ENCODE measurements at regions not wholly inside any gene's neighbourhood (a gene's known extent, or its start where the extent isn't known, plus 50 kb on each side); places are given as distances from the start of the nearest gene placed in this dataset.

DNA sequence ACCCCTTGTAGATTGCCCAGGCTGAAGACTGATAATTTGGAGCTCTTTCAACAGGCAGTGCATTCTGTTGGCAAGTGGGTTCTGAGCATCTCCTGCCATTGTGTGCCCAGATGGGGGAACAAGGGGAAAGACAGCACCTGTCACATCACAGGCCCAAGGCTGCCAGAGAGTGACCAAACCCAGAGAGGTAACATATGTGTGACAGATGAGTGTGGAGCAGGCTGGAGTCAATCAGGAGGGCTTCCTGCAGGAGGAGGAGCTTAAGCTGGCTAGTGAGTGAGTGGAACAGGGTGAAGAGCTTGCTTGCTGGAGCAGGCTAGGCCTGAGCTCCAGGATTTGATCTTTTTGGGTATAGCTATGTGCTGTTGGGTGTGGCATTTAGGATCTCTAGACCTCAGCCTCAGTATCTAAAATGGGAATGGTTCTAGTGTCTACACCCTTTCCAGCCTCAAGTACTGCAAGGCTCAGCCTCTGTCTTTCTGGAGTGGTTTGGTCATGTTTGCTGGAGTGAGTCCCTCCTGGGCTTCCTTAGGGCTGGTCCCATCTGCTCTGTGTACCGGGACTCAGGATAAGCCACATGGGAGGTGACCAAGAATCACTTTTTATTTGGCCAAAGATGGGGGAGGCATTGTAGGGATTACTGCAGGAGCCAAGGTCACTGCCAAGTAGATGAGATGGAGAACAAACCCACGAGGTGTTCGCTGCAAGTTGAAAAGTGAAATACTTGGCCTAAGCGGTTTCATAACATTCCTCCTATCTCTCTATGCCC lies 152.4 kb upstream of the TSHZ3 start:
- no peak for DNase-seq (ENCODE audit: low read depth)

DNA sequence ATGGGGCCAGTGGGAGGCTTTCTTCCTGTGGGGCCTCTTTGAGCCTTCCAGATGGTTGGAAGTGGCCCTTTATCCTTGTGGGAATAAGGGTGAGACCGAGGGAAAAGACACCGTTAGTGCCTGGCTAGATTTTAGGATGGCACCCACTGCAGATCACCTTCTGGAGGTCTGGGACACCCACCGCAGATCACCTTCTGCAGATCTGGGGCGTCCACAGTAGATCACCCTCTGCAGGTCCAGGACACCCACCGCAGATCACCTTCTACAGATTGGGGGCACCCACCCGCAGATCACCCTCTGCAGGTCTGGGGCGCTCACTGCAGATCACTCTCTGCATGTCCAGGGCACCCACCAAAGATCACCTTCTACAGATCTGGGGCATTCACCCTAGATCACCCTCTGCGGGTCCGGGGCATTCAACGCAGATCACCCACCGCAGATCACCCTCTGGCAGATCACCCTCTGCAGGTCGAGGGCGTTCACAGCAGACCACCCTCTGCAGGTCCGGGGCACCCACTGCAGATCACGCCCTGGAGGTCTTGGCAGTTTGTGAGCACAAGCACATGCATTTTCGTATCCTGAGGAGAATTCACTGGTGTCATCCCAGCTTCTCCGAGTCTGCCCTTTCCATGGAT lies 153.4 kb upstream of the TSHZ3 start:
- DNase-seq (ENCODE audit: low read depth) = no peak

DNA sequence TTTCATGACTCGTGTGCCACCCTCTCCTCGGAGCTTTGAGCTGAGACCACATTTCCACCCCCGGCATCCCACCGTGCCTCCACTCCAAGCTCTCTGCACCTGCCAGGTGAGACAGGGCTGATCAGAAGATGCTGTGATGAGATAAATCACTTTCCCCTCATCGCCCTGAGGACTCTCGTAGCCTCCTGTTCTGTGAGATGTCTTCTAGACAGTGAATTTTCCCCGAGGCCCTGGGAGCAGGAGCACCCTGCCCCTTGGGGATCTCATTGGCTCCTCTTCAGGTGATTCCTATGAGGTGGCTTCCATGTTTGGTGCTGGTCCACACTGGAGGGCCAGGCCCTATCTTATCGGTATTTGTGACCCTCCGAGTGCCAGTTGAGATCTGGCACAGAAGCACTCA lies 154.0 kb upstream of the TSHZ3 start:
- no peak for DNase-seq (ENCODE audit: low read depth)

DNA sequence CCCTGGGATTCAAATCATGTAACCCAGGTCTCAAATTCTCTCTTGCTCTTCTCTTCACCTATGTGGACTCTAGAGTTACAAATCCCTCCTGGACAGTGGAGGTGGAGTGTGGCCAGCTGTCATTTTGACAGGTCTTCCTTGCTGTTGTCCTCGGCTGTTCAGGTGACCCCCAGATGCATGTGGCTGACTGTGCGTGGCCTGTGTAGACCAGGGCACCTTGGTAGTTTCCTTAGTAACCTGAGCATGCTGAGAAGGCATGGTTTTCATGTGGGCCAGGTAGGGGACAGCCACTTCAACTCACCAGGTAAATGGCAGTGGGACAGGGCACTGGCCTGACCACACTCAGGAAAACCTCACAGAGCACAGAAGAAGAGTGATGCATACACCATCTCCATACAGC lies 155.0 kb upstream of the TSHZ3 start:
- no peak for DNase-seq (ENCODE audit: low read depth)

DNA sequence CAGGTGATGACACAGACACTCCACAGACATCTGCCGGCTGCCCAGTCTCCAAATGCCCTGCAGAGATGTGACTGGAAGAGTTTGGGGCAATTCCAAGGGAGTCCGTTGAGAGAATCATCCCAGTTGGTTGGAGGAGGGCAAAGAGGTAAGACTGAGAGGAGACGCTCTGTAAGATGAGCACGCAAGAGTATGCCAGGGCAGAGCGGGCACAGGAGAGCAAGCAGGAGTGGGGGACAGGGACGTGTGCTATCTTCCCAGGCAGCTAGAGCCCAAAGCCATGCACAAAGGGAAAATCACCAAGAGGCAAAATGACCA lies 156.3 kb upstream of the TSHZ3 start:
- no peak for DNase-seq (ENCODE audit: low read depth)

DNA sequence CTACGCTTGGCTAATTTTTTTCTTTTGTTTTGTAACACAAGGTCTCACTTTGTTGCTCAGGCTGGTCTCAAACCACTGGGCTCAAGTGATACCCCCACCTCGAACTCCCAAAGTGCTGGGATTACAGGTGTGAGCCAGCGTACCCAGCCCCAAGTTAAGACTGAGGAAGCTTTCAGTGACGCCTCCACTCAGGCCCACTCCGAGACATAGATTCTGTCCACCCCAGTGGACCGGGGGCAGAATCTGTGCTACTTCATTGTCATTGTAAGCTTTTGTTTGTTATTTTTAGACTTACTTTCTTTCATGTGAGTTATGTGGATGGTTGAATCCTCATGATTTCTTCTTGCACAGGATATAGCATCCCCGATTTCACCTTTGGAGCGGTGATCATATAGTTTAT lies 156.9 kb upstream of the TSHZ3 start:
- no peak for DNase-seq (ENCODE audit: low read depth)

DNA sequence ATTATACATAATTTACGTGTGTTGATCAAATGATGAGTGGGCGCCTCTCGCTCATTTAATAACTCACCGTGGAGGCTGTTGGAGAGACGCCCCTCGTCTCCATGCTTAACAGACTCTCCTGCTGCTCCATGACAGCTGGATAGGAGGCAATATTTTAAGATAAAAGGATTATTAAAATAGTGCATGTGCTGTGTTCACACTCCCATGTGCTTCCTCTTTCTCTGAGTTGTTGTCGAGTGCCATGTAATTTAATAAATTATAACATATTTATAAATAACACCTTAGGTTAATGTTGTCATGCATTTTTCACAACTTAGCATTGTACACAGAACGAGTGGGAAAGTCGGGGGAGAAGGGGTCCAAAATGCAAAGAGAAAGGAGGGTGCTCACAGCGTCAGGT lies 161.4 kb upstream of the TSHZ3 start:
- no peak for DNase-seq (ENCODE audit: low read depth)

DNA sequence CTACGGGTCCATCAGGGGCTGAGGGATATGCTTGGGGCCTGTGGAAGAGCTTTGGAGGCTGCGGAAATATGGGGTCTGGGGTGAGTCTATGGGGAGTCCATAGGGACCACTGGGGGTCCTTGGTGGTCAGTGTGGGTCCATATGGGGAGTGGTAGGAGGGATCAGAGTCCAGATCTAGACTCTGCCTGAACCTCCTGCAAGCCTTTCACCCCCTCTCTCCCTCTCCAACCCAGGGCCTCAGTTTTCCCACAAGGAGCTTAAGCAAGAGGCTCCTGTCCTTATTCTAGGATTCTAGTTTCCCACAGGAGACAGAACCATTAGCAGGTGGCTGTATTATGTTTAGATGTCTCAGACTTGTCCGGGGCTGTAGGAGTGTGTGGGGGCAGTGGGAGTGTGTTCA lies 161.9 kb upstream of the TSHZ3 start:
- no peak for DNase-seq (ENCODE audit: low read depth)

DNA sequence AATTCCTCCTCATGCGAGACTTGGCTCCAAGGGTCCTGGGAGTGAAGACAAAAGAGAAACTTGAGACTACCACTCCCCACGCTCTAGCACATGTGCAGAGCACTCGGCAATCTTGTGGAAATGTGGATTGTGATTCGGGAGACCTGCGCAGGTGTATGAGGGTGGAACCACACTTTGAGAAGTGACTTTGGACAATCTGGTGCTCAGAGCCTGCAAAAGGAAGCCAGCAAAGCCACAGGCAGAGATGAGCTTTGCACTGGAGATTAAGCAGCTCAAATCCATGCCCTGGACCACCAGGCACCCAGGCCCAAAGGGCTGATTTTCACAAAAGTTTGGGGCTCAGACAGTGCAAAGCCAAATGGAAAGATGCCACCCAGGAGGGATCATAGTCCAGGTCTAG lies 162.5 kb upstream of the TSHZ3 start:
- no peak for DNase-seq (ENCODE audit: low read depth)

DNA sequence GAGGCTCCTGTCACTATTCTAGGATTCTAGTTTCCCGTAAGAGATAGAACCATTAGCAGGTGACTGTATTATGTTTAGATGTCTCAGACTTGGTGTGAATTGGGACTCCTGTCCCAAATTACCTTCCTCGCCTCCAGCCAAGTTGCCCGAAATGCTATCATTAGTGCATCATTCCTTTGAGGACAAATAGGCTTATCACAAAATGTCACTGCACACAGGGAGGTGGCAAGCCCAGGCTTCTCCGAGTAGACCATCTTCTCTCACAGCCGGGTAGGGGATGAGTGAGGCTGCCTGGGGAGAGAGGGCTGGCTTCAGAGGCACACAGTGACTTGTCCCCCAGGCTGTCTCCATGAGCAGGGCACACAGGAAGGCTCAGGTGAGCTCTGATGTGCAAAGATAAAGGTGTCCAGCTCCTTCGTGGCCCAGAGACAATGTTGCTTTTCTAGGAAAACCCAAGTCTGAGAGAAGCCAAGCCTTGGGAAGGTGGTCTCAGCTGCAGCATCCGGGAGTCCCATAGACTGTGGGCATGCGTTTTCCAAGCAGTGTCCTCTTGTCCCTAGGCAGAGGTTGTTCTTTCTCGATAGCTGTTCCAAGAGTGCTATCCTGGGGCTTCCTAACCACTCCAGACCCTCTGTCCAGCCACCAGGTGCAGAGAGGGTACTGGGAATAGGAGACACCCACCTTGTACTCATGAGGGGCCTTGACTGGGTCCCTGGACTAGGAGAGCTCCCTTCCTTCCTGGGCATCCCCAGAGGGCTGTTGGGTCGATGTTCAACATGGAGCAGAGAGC lies 163.1 kb upstream of the TSHZ3 start:
- DNase-seq (ENCODE audit: low read depth) = no peak

DNA sequence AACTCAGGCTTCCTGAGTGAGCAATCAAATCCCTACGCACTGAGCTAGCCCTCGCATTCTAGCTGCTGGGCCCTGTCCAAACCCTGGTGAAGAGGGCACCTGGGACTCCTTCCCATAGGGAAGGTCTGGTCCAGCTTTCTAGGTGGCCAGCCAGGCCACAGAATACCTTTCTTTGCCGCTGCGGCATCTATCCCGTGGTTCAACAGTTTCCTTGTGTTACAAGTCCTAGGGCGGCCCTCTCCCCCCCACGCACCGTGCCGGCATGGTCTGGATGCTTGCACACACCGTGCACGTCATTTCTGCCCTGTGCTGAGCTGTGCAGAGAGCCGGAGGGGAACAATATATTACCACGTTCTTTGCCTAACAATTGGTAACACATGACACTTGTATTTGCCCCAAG lies 164.6 kb upstream of the TSHZ3 start:
- no peak for DNase-seq (ENCODE audit: low read depth)

DNA sequence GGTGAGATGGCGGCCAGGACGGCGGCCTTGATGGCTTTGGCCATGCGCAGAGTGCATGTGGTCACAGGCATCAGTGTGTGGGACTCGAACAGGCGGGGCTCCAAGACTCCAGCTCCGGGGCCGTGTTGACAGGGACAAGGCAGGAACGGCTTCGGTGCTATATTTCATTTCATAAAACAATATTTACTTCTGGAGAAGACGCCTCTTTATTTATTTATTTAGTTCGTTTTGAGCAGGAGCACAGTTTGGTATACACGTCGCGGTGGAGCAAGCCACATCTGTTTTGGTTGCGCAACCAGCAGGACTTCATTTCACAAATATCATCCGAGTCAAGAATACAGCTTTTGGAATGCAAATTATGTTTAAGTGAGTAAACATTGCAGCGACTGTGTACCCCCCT lies 166.7 kb upstream of the TSHZ3 start:
- no peak for DNase-seq (ENCODE audit: low read depth)

DNA sequence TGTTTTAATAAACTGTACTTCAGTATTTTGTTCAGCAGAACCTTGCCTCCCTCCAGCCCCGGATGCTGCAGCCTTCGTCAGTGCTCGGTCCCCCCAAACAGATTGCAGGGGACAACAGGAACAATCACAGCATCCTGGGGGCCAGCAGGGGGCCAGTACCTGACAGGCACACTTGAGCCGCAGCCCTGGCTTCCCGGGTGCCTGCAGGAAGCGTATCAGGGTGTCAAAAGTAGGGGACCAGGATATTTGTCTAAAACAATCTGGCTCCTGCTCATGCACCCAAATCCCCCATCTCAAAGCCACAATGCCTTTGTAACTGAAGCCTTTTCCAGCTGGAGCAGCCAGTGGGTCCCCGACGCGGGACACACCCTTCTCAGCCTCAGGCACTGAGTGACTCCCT lies 167.5 kb upstream of the TSHZ3 start:
- no peak for DNase-seq (ENCODE audit: low read depth)

DNA sequence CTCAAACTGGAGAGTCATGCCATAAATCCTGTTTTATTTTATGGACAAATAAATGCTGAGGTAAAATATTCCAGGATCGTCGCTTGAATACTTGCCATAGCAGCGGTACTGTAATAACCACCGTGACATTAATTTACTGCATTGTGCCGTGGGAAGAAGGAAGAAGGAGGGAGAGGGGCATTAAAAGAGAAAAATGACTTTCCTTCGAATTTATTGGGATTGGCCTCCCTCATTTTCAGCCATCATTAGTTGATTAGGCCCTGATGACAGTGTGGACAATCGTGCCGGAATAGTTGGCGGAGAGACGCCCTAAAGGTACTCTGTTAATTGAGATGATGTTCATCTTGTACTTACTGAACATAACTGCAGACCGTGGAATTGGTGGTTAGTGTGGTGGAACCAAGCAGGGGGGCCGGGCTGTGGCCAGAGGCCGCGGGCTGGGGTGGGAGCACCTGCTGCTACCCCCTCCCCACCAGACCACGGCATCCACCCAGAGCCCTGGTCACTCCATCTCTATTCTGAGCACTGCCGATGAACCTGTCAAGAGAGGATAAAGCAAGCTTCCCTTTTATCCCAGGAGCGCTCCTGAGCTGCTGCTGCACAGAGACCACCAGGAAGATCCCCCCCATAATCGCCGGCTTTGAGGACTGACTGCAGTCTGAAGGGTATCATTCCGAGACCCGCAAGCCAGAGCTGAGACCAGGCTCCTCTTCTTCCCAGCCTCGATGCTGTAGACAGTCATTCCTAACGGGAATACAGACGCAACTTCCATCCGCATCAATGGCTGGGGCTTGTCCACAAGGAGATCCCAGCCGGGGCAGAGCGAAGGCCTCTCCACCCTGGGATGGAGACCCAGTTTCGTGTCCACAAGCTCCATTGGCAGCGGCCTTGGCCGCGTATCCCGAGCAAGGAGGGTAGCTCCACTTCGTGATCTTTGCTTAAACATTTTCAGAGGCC lies 168.3 kb upstream of the TSHZ3 start:
- no peak for DNase-seq (ENCODE audit: low read depth)

DNA sequence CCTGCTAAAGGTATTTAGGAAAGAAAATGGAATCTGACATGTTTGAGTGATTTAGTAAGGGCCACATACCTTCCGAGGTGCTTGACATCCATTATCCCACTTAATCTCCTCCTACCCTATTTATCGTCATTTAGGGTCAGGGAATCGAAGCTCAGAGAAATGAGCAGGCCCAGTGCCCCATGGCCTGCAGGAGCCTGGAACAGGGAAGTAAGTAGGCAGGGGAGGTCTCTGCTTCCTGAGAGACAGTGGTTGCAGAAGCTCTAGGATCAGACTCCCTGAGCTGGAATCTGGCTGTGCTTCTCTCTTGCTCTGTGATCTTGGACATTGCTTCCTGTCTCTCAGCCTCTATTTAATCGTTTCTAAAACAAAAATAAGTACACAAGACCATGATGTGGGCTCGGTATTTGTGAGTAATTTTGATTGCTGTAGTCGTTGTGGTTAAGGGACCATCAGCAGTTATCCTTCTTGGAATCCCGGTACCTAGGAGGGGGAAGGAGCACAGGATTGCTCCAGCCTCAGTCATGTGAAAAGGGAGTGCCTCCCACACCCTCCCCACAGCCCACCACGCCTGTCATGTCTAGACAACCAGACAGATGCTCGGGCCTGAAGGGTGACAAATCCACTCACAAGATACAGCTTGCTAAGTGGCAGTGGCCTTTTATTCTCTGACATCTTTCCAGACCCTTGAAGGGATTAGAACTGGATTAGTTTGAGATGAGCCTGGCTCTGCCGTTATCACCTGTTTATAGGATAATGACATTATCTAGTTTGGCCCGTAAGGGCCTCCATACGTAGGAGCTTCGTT lies 169.2 kb upstream of the TSHZ3 start:
- DNase-seq (ENCODE audit: low read depth) = no peak

DNA sequence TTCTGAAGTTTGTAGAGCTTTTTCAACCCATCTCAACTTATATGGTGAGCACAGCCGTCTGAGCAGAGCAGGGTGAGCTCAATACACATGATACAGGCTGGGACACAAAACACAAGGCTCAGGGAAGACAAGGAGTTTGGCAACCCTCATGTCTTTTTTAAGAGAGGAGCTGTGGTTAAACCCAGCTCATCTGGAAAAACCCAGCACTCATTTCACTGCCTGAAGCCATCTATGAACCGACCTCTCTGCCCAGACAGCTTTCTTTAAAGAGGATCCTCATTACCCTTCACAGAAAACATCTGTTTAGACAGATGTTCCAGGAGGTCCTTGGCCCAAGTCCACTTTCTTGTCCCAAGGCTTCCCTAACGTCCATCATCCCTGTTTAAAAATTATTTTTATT lies 170.0 kb upstream of the TSHZ3 start:
- DNase-seq (ENCODE audit: low read depth) = no peak

DNA sequence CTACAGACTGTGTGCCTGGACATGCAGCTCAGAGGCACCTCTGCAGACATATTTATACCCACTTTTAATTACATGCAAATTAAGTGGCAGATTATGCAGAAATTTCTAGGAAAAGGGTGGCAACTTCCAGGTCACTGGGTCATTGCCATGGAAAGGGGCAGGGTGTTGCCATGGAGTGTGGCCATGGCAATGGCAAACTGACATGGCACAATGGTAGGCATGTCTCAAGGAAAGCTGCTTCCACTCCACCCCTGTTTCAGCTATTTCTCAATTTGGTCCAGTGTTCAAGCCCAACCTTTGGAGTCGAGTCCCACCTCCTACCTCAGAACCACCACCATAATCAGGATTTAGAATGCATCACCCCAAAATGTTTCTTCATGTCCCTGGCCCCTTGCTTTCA lies 170.7 kb upstream of the TSHZ3 start:
- DNase-seq (ENCODE audit: low read depth) = no peak

DNA sequence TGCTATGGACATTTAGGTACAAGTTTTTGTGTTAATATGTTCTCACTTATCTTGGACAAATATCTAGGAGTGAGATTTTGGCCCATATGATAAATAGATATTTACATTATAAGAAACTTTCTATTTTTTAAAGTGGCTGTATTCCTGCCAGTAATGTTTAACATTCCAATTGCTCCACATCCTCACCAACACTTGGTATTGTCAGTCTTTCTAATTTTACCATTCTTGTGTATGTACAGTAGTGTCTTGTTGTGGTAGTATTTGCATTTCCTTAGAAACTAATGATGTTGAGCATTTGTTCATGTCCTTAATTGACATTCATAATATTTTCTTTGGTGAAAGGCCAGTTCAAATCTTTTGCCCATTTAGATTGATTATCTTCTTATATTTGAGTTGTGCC lies 171.4 kb upstream of the TSHZ3 start:
- no peak for DNase-seq (ENCODE audit: low read depth)

DNA sequence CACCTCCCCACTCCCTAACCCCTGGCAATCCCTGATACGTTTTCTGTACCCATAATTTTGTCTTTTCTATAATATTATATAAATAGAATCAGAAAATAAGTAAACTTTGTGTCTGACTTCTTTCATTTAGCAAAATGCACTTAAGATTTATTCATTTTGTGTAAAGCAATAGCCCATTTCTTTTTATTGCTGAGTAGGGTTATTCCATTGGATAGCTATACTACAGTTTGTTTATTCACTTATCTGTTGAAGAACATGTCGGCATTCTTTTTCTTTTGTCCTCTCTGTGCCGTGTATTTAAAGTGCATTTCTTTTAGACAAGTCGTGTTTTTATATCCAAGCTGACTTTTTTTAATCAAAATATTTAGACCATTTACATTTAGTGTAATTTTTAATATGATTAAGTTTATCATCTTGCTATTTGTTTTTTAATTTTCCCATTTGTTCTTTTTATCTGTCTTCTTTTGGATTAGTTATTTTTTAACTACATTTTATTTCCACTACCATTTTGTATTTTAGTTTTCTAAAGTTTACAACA lies 176.4 kb upstream of the TSHZ3 start:
- no peak for DNase-seq (ENCODE audit: low read depth)

DNA sequence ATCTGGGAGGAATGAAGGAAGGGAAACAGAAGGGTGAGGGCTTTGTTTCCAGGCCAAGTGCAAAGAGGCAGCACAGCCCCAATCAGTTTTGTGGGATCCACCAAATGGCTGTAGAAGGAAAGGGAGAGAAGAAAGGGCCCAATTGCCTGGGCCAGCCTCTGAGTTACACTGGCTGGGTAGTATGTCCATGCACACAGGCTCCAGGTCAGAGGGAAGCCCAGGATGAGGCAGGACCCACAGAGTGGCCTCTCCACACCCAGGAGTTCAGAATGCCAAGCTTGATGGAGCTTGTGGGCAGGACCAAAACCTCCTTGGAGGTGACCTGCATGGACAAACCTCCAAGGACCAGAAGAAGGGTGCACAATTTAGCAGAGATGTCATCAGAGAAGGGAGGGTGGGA lies 178.2 kb upstream of the TSHZ3 start:
- no peak for DNase-seq (ENCODE audit: low read depth)

DNA sequence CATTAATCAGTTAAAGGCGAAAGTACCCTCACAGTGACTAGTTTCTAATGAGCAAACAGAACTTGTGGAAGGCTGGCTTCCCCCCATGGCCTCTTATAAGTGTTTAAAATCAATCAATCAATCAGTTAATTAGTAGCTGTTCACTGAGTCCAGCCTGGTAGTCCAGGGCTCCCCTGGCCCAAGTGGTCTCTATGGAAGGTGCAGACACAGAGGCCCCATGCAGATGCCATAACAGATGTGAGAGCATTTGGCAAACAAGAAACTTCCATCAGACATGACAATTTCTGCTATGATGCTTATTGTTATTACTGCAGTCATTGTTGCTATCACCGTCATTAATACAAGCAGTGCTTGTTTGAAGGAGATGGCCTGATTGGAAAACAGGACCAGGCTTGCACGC lies 179.0 kb upstream of the TSHZ3 start:
- no peak for DNase-seq (ENCODE audit: low read depth)

Measured in activated gamma-delta T cell treated with anti-CD3 and anti-CD28 coated beads, Interleukin-2, amount 50 U/mL, for 16 hours (primary cell).